ENCODE measurements at regions not wholly inside any gene's neighbourhood (a gene's known extent, or its start where the extent isn't known, plus 50 kb on each side); places are given as distances from the start of the nearest gene placed in this dataset.

DNA sequence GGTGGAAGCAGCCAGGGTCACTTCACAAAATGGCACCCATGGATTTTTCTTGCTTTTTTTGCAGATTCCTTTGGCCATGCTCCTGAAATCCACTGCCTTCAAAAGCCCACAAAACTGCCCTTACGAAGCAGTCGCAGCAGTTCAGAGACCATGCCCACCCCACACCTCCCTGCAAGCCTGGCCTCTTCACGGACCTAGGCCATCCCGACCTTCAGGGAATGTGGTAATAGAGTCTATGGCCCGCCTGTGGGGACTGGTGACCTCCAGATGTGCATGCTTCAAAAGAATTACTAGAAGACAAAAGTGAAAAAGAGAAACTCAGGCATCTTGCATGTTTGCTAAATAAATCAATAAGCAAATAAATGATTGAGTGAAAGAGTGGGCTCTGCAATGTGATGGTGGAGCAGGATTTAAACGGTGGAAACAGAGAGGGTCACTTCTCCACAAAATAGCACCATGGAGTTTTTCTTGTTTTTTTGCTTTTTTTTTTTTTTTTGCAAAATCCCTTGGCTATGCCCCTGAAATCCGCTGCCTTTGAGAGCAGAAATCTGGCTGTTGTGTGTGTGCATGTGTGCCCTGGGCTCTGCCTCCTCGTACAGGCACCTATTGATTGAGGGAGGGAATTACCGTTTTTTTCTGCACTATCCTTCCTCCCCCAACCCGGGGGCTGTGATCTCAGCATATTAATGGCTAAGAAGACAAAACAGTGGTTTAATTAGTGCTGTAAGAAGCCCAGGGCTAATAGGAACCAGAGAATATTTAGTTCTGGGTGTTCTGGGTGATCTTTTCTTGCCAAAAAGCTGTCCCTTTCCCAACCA is 107.4 kb downstream of the PXDC1 start:
- no peak for DNase-seq (ENCODE audit: low spot score)

DNA sequence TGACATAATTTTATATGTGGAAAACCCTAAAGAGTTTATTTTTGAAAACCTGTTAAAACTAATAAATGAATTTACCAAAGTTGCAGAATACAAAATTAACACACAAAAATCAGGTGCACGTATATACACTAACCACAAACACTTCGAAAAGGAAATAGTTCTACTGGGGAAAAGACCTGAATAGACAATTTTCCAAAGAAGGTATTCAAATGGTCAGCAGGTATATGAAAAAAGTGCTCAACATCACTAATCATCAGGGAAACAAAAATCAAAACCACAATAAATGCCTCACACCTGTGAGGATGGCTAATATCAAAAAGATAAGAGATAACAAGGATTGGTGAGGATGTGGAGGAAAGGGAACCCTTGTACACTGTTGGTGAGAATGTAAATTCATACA is 110.6 kb downstream of the PXDC1 start:
- DNase-seq (ENCODE audit: low spot score), result no peak

DNA sequence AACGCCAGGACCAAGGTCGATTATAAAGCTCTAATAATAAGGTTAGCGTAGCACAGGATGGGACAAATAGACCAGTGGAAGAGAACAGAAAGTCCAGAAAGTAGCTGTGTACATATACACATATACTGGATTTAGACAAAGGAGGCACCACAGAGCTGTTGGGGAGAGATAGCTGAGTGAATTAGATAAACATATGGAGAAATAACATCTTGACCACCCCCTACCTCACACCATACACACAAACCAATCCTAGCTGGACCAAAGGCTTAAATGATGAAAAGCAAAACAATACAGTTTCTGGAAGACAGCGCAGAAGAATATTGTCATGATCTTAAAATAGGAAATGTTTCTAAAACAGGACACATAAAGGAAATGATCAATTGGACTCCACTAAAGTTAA is 112.9 kb downstream of the PXDC1 start:
- no peak for DNase-seq (ENCODE audit: low spot score)

DNA sequence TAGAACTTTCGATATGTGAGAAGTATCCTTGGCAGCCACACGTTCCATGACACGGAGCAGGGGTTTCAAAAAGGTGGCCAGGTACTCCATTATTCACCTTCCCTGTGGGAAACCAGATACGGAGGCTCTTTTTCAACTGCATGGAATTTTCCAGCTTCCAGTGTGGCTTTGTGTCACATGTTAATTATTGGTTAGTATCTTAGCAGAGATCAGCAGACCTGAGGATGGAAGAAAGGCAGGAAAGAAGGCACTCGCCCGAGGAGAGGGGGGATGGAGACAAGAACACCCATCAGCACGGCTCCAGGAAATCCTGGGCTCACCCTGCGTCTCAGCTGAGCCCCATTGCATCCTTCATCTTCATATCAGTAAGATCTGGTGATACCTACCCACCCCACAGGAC is 115.5 kb downstream of the PXDC1 start:
- DNase-seq (ENCODE audit: low spot score), result no peak

DNA sequence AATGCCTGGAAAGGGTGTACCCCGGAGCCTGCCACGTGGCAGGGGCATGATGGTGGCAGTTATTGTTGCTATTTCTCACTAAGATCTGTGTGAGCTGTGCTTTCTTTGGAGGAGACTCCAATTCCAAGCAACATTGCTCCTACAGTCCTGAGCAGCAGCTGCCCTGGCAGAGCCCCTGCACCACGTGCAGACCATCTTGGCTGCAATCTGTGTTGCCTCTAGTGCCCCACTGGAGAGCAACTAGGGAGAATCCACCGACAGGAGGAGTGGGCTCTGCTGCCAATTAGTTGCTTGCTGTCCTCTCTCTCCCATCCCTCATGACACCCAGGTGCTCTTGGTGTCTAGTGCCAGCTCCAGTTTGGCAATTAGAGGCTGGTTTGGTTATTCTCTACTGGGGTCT is 116.0 kb downstream of the PXDC1 start:
- DNase-seq (ENCODE audit: low spot score), result no peak

DNA sequence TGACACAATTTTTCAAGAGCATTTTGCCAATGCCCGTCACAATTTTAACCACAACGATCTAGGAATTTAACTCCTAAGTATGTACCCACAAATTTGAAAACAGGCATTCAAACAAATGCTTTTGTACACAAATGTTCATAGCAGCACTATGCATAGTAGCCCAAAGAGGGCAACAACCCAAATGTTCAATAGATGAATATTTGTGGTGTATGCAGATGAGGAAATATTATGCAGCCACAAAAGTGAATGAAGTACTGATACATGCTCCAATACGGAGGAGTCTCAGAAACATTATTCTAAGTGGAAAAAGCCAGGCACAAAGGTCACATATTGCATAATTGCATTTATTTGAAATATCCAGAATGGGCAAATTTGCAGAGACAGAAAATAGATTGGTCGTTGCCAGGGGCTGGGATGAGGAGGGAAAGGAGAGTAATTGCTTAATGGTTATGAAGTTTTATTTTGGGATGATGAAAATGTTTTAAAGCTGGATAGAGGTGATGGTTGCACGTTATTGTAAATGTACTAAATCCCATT is 117.2 kb downstream of the PXDC1 start:
- no peak for DNase-seq (ENCODE audit: low spot score)

DNA sequence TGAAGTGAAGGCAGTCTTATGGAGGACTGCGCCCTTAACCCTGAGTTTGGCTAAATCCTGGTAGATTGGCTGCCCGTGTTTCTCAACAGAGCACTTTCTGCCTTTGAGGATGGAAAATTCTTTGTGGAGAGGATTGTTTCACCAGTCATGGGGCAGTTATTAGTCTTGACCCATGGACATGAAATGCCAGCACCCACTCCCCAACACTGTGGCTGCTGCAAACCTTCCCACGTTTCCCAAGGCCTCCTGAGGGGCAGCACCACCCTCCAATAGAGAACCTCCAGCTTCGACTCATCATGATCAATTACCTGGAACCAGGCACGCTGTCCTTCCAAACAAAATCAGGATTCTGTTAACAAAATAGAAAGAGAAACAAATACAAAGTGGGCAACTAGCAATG is 117.8 kb downstream of the PXDC1 start:
- no peak for DNase-seq (ENCODE audit: low spot score)

DNA sequence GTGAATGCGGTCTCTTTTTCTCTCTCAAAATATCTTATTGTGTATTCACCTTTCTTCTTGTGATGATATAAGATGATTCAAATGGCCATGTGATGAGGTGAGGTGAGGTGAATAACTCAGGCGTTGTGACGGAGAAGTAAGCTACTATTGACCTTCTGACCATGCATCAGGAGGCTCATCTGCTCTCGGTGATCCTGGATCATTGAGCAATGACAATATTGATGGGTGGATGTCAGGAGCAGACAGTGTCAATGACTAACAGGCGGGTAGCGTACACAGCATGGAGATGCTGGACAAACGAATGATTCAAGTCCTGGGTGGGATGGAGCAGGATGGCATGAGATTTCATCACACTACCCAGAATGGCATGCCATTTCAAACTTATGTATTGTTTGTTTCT is 119.6 kb downstream of the PXDC1 start:
- no peak for DNase-seq (ENCODE audit: low spot score)

DNA sequence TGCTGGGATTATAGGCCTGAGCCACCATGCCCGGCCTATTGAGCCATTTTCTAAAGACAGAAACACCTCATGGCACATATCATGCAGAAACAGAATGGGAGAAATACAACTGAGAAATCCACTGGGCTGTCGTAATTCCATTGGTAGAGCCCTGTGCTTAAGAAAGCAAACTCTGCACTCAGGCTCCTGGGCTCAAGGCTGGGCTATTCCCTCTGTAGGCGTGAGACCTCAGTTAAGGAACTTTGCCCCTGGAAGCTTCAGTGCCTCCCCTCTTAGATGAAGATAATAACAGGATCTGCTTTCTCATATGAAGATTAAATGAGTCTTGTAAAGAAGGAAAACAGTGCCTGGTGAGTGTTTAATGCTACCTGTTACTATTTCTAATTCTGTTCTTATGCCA is 120.3 kb downstream of the PXDC1 start:
- no peak for DNase-seq (ENCODE audit: low spot score)

DNA sequence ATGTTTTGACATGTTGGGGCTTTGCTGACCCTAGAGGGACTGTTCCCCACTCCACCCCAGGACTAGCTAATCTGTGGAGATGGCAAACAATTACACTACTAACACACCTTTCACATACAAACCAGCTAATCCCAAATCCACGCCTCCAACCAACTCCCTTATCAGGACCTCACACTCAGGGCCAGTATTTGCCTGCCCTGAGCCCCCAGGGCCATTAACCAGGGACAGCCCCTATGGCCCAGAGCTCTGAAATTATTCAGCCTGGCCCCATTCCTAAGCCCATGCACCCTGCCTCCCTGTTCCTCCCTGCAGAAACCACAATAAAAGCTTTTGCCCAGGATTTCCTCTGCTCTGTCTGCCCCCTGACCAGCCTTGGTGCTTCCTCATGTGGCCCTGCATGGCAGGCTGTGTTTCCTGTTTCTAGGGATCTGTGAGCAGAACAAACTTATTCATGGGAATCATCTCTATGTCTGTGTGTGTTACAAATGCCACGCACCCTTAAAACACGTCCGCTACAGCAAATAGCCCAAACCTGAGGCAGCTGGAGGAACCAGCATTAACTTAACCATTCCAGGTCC is 121.2 kb downstream of the PXDC1 start:
- DNase-seq (ENCODE audit: low spot score), result no peak

DNA sequence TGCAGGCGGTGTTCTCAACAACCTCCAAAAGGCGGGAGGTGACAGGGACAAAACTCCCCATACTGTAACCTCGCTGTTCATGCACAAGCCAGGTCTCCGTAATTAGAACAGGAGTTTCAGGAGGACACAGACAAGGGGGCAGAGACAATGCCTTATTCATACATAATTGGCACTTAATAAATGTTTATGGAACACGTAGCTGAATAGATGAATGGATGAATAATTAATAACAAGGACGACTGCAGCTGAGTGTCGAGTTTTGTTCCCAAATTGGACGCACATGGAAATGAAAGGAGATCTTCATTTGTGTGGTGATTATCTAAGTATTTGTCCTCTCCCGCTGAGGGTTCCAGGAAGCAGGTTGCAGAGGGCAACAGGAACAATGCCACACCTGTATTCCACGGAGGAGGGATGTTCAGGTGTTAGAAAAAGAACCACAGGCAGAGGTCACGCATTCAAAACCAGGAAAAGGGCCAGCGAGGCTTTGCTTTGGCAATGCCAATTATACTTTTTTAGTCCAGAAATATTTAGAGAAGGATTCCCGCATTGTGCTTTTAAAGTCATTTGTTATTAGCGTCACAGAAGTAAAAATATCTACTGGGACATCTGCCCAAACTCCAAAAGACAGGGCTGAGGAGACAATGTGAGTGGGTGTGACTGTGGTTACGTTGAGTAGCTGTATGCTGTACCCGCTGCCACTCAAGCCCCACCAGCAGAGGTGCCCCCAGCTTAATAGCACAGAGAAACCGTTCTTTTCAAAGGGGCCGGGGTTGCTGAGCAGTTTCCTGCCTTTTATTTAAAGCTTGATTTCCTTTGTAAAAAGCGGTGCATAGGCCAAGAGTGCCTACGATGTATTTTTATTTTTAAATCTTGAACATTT is 123.3 kb downstream of the PXDC1 start:
- no peak for DNase-seq (ENCODE audit: low spot score)

DNA sequence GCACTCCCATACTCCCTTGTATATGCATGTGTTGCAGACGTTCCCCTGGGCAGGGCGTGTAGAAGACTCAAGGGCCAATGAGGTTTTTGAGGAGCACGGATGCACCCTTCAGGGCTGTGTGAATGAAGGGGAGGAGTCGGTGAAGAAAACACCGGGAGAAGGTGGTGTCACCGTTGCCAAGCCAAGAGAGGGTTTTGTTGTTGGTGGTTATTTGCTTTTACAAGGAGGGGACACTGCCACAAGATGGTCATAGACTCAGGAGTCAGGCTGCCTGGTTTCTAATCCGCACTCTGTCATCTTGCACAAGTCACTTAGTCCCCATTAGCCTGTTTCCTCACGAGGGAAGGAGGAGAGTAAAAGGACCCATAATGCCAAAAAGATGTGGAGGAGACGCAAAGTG is 124.0 kb downstream of the PXDC1 start:
- DNase-seq (ENCODE audit: low spot score), result no peak

DNA sequence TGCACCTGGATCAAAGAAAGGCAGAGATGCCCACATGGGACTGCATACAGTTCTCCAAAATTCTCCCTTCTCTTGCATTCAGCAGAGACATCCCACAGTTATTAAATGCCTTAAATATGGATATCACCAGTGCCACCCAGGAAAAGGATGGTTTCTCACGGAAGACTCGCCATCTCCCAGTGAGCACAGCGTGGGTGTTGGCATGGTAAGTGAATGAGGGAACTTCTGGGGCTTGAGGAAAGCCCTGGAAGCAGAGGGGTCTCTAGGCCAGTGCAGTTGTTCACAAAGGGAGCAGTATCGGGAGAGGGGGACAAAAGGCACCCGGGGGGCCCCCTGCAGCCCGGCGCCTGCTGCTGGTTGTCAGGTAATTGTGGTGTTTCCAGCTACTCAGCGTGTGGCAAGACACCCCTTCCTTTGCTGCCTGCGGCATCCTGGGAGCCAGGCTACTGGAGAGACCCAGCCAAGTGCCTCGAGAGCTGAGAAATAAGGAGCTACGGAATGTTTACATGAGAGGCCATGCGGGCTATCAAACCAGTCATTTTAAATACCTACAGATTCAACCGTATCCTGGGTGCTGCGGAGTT is 125.4 kb downstream of the PXDC1 start:
- no peak for DNase-seq (ENCODE audit: low spot score)

DNA sequence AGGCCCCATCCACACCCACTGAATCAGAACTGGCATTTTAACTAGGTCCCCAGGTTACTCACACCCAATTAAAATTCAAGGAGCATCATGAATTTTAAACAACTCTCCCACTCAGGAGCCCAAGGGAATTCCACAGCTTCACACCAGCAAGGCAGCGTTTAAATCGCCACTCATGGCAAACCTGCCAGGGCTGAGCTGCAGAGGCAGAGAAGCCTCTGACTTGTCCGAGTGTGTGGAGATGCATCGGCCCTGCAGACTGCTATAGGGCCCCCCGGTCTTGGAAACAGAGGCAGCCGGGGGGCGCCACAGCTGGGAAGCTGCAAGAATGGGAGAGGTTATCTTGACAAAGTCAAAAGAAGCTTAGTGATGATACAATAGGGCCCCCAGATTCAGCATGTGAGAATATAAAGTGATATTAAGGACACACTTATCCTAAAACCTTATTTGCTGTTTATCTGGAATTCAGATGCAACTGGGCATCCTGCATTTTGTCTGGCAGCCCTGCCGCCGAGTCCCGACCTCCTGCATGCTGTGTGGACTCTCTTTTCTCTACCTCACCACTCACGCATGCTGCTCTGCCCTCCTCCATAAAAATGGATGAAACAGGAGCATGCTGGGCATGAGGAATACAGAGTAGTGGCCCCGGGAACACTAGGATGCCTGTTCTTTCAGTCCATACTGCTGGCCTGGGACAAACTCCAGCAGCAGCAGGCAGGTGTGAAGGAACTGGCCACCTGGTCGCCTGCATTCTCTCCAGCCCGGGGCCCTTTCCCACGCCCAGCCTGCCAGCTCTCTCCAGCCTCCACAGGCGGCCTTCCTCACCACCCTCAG is 126.1 kb downstream of the PXDC1 start:
- no peak for DNase-seq (ENCODE audit: low spot score)

DNA sequence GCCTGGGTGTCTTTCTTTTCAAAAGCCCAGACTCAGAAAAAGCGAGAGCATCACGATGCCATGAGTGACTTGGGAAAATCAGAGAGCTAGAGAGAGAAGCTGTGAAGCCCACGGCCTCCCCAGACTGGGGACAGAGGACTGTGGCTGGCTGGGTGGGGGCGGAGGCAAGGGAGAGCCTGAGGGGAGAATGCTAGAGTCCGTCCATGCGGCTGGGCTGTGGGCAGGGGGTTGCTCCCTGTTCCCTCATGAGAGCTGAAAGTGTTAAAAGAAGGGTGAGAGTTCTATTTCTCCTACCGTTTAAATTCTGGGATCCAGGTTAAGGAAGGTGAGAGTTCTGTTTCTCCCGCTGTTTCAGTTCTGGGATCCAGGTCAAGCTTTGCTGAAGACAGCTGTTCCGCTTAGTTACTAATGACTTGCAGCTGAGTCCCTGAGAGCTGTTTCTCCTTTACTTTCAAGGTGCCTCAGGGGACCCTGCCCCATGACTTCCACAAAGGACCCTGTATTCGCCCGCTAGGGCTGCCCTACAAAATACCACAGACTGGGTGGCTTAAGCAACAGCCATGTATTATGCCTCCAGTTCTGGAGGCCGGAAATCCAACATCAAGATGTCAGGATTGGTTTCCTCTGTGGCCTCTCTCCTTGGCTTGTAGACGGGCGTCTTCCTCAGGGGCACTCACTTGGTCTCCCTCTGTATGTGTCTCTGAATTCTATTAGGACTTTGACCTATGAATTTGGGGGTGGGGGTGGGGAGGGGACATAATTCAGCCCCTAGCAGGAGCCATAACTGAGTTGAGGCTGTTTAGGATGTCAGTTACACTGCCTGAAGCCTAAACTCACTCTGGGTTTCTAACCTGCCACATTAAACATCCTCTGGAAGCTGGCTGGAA is 127.0 kb downstream of the PXDC1 start:
- DNase-seq (ENCODE audit: low spot score), result no peak

DNA sequence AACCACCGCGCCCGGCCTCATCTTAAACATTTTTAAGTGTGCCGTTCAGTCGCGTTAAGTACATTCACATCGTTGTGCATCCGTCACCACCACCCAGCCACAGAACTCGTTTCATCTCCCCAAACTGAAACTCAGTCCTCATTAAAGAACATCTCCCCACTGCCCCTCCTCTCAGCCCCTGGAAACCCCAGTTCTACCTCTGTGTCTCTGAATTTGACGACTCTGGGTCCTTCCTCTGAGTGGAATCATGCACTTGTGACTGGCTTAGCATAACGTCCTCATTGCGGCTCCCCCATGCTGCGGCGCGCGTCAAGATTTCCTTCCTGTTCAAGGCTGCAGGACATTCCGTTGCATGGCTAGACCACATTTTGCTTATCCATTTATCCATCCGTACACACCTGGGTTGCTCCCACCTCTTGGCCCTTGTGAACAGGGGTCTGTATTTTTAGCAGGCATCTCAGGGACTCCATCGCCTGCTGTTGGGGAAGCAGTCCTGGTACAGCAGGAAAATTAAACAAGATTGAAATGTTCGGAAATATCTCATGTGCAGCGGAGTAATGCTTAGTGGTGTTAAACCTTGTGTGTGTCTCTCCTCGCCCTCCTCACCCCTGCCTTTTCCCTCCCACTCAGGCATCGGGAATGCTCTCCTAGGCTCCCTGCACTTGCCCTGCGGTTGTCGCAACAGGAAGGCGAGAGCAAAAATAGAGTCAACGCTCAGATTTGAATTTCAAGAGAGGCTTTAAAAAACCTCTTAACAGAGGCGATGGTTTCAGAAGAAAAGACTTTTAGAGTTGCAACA is 127.9 kb downstream of the PXDC1 start:
- DNase-seq (ENCODE audit: low spot score), result no peak

DNA sequence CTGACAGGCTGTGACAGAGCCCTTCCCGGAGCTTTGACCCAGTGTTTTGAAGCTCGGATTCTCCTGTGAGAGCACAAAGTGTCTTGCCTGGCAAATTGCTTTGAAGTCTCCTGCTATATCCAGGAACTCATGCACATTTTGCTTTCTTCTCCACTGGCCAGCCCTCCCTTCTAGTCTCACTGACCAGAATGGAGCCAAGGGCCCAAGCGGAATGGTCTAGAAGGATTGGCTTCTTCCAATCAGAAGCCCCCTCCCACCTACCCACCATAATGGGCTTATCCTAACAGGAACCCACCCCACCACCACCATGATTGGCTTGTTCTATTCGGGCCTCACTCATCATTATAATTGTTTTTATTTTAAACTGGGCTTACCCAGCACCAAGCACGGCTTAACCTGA is 130.1 kb downstream of the PXDC1 start:
- DNase-seq (ENCODE audit: low spot score), result no peak

DNA sequence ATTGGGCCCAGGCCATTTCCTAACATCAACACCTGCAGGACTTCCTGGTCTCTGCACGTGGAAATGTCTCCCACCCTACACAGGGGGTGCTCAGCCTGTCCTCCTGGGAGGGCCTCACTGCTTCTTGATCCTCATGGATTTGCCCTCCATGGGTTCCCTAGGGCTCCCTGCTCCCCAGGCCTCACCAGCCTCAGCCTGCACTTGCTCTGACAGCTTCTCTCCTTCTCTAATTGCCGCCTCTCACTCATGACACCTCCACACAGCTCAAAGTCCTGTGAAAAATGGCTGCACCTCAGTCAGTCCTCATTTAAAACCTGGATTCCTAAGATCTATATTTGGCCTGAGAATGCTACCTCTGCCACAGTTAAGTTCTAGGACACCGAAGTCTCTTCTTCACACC is 130.6 kb downstream of the PXDC1 start:
- DNase-seq (ENCODE audit: low spot score), result no peak

DNA sequence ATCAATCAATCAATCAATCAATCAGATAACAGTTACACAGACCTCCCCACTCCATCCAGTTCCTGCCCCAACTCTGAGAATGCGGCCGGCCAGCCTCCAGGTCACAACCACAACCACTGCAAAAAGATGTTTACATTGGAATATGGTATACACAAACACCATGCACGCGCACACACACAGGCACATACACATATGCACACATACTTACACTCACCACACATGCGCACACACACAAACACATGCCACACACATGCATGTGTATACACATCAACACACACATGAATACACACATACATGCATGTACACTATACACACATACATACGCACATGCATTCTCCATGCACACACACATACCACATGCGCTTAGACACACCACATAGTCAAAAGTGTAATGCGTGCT is 131.1 kb downstream of the PXDC1 start:
- DNase-seq (ENCODE audit: low spot score), result no peak

DNA sequence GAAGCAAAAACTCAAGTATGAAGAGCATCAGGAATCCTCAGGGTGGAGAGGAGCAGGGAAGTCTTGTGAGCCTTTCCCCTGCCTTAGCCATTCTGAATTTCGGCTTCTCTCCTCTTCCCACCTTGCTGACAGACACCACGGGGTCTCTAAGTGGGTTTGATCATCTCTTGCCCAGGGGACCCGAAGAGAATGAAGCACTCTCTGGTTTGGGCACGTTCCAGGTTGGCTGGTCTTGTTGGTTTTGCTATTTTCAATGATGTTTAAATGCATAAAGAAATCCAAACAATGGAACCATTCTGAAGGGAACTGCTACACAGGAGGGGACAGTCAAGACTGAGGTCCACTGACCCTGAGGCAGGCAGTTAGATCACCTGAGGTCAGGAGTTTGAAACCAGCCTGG is 131.7 kb downstream of the PXDC1 start:
- DNase-seq (ENCODE audit: low spot score), result no peak
